ACC112 (cell line): ENCODE measurements at regions not wholly inside any gene's neighbourhood (a gene's known extent, or its start where the extent isn't known, plus 50 kb on each side); places are given as distances from the start of the nearest gene placed in this dataset.
"Not testable (repeated sequence)": the region's sequence is repeated elsewhere in the genome, so short reads cannot be mapped to it uniquely, and the experiment has no call there.

Experiments
- H2AFZ ChIP-seq: fragments of 200-600 bp; sonication (generic); one replicate; pipeline ENCODE4 v1.6.0; 2017; ENCODE audit warnings: antibody characterized with exemption, low read length; ENCODE audit not compliant: unreplicated experiment
- H3K27ac ChIP-seq: fragments of 200-600 bp; sonication (generic); 2 replicates; pipeline ENCODE4 v1.5.1; 2014; ENCODE audit warnings: low read depth, mild to moderate bottlenecking, antibody characterized with exemption, low read length, moderate library complexity
- H3K27me3 ChIP-seq: fragments of 200-600 bp; sonication (generic); 2 replicates; pipeline ENCODE4 v1.6.1; 2014; ENCODE audit warnings: mild to moderate bottlenecking, antibody characterized with exemption, low read length, moderate library complexity, mixed read lengths; ENCODE audit not compliant: insufficient read depth
- H3K36me3 ChIP-seq: fragments of 200-600 bp; sonication (generic); 2 replicates; pipeline ENCODE4 v1.6.1; 2016; ENCODE audit warnings: mild to moderate bottlenecking, antibody characterized with exemption, low read length, moderate library complexity, mixed read lengths; ENCODE audit not compliant: insufficient read depth
- H3K4me1 ChIP-seq: fragments of 200-600 bp; sonication (generic); one replicate; pipeline ENCODE4 v1.6.1; 2016; ENCODE audit warnings: low read length, mixed read lengths; ENCODE audit not compliant: insufficient read depth, unreplicated experiment, control insufficient read depth
- H3K4me3 ChIP-seq: fragments of 200-600 bp; sonication (generic); 2 replicates; pipeline ENCODE4 v1.5.1; 2014; ENCODE audit warnings: mild to moderate bottlenecking, low read depth, low read length
- H3K79me2 ChIP-seq: fragments of 200-600 bp; sonication (generic); one replicate; pipeline ENCODE4 v1.6.0; 2016; ENCODE audit warnings: low read length; ENCODE audit not compliant: control insufficient read depth, unreplicated experiment, insufficient read depth

- not testable (repeated sequence) for H3K4me3 ChIP-seq, H3K27ac ChIP-seq, H3K79me2 ChIP-seq, H2AFZ ChIP-seq, H3K36me3 ChIP-seq, H3K27me3 ChIP-seq, H3K4me1 ChIP-seq
These were observed 2997.8 kb upstream of the TEKT4 start for GRCh38 chr2:91873416-91873815.

- H3K36me3 ChIP-seq, H3K27me3 ChIP-seq: not testable (repeated sequence)
These were observed 2993.5 kb upstream of the TEKT4 start for GRCh38 chr2:91877658-91878210.

GRCh38 chr2:91895091-91895490 lies 2976.1 kb upstream of the TEKT4 start:
- not testable (repeated sequence) for H3K4me3 ChIP-seq, H3K79me2 ChIP-seq, H3K27me3 ChIP-seq, H3K36me3 ChIP-seq, H3K4me1 ChIP-seq, H3K27ac ChIP-seq, H2AFZ ChIP-seq

More at GRCh38 chr2:91877658-91878210, 2993.5 kb upstream of the TEKT4 start:
- not testable (repeated sequence) for H3K79me2 ChIP-seq, H3K4me1 ChIP-seq, H3K27ac ChIP-seq, H3K4me3 ChIP-seq, H2AFZ ChIP-seq

- H3K4me3 ChIP-seq, H3K27me3 ChIP-seq, H3K79me2 ChIP-seq: not testable (repeated sequence)
These were observed 2953.6 kb upstream of the TEKT4 start for GRCh38 chr2:91917602-91918001.

More at GRCh38 chr2:91917602-91918001, 2953.6 kb upstream of the TEKT4 start:
- H3K4me1 ChIP-seq, H2AFZ ChIP-seq, H3K36me3 ChIP-seq, H3K27ac ChIP-seq: not testable (repeated sequence)
